Activated T-helper 17 cell treated with anti-CD3 and anti-CD28 coated beads, Interleukin-2, amount 50 U/mL, for 72 hours (primary cell): ENCODE measurements at regions not wholly inside any gene's neighbourhood (a gene's known extent, or its start where the extent isn't known, plus 50 kb on each side); places are given as distances from the start of the nearest gene placed in this dataset.
"Not testable (repeated sequence)": the region's sequence is repeated elsewhere in the genome, so short reads cannot be mapped to it uniquely, and the experiment has no call there.

Source experiments
- ATAC-seq: fragments of 150-1000 bp; cut with Tn5 transposase; replicated peaks from 2 replicates; pipeline ENCODE4 v1.10.0; 2021; ENCODE audit warnings: mild to moderate bottlenecking, moderate library complexity
- H3K27ac Mint-ChIP-seq: one replicate; pipeline ENCODE4 v1.8.0; 2022; ENCODE audit warnings: mixed read lengths
- H3K27me3 Mint-ChIP-seq: one replicate; pipeline ENCODE4 v1.8.0; 2022; ENCODE audit warnings: mixed read lengths
- H3K36me3 Mint-ChIP-seq: one replicate; pipeline ENCODE4 v1.8.0; 2022; ENCODE audit warnings: low read depth, mild to moderate bottlenecking, mixed read lengths
- H3K4me1 Mint-ChIP-seq: one replicate; pipeline ENCODE4 v1.8.0; 2022; ENCODE audit warnings: mixed read lengths
- H3K4me3 Mint-ChIP-seq: one replicate; pipeline ENCODE4 v1.8.0; 2022; ENCODE audit warnings: mild to moderate bottlenecking, mixed read lengths
- H3K9me3 Mint-ChIP-seq: one replicate; pipeline ENCODE4 v1.8.0; 2022; ENCODE audit warnings: mixed read lengths

GRCh38 chr12:63394983-63395382 is 244.0 kb upstream of the AVPR1A start:
- ATAC-seq: no peak
- Mint-ChIP-seq H3K27me3 (peaks cover 2% of the 10 kb centered on the region), H3K4me1 (no peaks in the 10 kb centered on the region), H3K4me3 (no peak overlapping the region), H3K27ac (no peak overlapping the region), H3K36me3 (no peaks in the 10 kb centered on the region), H3K9me3 (no peaks in the 10 kb centered on the region)

DNA sequence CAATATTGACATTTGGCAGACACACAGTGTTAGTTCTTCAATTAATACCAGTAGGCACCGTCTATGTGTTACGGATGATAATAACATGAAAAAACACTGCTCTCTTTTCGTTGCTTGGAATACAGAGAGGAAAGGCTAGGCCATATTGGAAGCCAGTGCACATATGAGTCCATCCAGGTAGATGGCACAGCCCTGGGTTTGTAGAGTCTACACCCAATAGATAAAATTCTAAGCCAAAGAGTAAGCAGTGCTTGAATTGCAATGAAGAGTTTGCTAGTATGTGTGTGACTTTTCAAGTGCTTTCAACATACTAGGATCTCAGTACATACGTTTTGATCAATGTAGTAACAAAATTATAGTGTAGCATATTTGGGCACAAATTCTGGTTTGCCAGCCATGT is 243.3 kb upstream of the AVPR1A start:
- Mint-ChIP-seq H3K4me1 (no peaks in the 10 kb centered on the region), H3K36me3 (no peaks in the 10 kb centered on the region), H3K27ac (no peak overlapping the region), H3K9me3 (no peaks in the 10 kb centered on the region), H3K27me3 (peaks cover 2% of the 10 kb centered on the region), H3K4me3 (no peak overlapping the region)
- ATAC-seq: no peak

GRCh38 chr12:63389211-63389610 is 238.2 kb upstream of the AVPR1A start:
- no peaks in the 10 kb centered on the region for H3K4me1 Mint-ChIP-seq
- H3K27me3 Mint-ChIP-seq: peaks cover 2% of the 10 kb centered on the region
- no peaks in the 10 kb centered on the region for H3K9me3 Mint-ChIP-seq
- no peak overlapping the region for H3K27ac Mint-ChIP-seq
- no peak for ATAC-seq
- no peaks in the 10 kb centered on the region for H3K36me3 Mint-ChIP-seq
- no peak overlapping the region for H3K4me3 Mint-ChIP-seq

DNA sequence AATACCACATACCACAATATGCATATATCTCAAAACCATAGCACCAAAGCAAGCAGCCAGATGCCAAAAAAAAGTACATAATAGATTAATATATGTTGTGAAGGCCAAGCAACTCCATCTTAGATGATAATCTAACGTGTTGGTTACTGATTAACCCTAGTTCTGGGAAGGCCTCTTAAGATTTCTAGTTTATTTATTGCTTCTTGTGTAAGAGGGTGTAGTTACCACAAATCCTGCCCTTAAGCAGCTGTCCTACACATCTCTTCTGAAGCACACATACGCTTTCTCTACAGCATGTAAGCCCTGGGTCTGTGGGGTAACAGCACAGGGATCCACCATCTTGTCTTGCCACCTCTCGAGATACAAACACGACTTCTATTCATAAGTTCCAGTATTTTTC is 236.8 kb upstream of the AVPR1A start:
- peaks cover 2% of the 10 kb centered on the region for H3K27me3 Mint-ChIP-seq
- no peaks in the 10 kb centered on the region for H3K4me1 Mint-ChIP-seq
- H3K36me3 Mint-ChIP-seq: no peaks in the 10 kb centered on the region
- H3K27ac Mint-ChIP-seq: no peak overlapping the region
- ATAC-seq: no peak
- H3K4me3 Mint-ChIP-seq: no peak overlapping the region
- no peaks in the 10 kb centered on the region for H3K9me3 Mint-ChIP-seq

DNA sequence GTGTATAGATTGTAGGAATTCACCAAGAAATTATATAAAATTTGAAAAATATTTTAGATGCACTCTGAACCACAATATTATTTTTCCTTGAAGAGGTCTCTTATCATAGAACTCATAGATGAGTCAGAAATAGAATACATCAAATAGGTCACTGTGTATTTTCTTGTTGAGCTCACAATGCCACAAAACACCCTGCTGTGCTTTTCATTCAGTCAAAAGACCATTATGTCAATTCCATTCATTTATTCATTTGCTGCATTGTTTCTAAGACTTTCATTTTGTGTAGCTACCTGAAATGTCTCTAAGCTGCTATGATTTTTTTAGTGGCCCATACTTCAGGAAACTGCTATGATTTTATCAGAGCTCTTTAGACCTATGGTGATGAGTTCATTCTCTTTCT is 231.9 kb upstream of the AVPR1A start:
- ATAC-seq: no peak
- Mint-ChIP-seq H3K4me3 (no peak overlapping the region), H3K27ac (no peak overlapping the region), H3K9me3 (peaks cover 6% of the 10 kb centered on the region), H3K27me3 (no peaks in the 10 kb centered on the region), H3K4me1 (no peaks in the 10 kb centered on the region), H3K36me3 (no peaks in the 10 kb centered on the region)

DNA sequence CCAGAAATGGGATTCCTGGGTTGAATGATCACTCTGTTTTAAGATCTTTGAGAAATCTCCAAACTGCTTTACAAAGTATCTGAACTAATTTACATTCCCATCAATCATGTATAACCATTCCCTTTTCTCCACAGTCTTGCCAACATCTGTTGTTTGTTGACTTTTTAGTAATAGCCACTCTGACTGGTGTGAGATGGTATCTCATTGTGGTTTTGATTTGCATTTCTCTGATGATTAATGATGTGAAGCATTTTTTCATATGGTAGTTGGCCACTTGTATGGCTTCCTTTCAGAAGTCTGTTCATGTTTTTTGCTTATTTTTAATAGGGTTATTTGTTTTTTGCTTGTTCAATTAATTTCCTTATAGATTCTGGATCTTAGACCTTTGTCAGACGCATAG is 211.8 kb upstream of the AVPR1A start:
- H3K36me3 Mint-ChIP-seq: no peaks in the 10 kb centered on the region
- H3K27me3 Mint-ChIP-seq: no peaks in the 10 kb centered on the region
- H3K27ac Mint-ChIP-seq: no peak overlapping the region
- H3K4me1 Mint-ChIP-seq: no peaks in the 10 kb centered on the region
- no peak overlapping the region for H3K4me3 Mint-ChIP-seq
- H3K9me3 Mint-ChIP-seq: peaks cover 7% of the 10 kb centered on the region
- no peak for ATAC-seq

DNA sequence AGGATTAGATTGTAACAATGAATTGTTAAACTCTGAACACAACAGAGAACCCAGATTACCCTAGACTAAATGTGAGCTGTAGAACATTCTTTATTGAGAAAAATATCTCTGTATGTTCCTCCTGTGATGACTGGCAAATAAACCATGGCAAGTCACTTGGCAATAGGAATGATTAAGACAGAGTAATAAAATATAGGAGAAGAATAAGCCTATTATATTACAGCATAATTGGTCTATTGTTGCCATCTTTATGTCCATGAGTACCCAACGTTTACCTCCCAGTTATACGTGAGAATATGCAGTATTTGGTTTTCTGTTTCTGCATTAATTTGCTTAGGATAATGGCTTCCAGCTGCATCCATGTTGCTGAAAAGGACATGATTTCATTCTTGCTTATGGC is 211.2 kb upstream of the AVPR1A start:
- ATAC-seq: no peak
- no peak overlapping the region for H3K4me3 Mint-ChIP-seq
- no peaks in the 10 kb centered on the region for H3K4me1 Mint-ChIP-seq
- no peaks in the 10 kb centered on the region for H3K27me3 Mint-ChIP-seq
- no peaks in the 10 kb centered on the region for H3K36me3 Mint-ChIP-seq
- no peak overlapping the region for H3K27ac Mint-ChIP-seq
- peaks cover 7% of the 10 kb centered on the region for H3K9me3 Mint-ChIP-seq

DNA sequence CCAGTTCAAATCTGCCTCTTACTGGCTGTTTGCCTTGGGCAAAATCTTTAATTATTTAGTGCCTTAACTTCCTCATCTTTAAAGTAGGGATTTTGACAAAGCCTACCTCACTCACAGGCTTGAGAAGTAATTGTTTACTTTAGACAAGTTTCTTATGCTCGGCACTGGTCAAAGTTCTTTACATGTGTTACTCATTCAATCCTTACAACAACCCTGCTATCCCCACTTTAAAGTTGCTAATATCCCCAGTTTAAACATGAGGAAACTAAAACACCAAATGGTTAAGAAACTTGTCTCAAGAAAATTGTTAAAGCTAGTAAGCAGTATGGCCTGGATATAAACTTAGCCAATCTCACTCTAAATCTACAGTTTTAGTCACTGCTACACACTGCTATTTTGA is 204.0 kb upstream of the AVPR1A start:
- H3K9me3 Mint-ChIP-seq: peaks cover 4% of the 10 kb centered on the region
- no peak overlapping the region for H3K4me3 Mint-ChIP-seq
- no peaks in the 10 kb centered on the region for H3K36me3 Mint-ChIP-seq
- ATAC-seq: no peak
- H3K27ac Mint-ChIP-seq: no peak overlapping the region
- no peaks in the 10 kb centered on the region for H3K4me1 Mint-ChIP-seq
- no peaks in the 10 kb centered on the region for H3K27me3 Mint-ChIP-seq

GRCh38 chr12:63353559-63353958 is 202.6 kb upstream of the AVPR1A start:
- H3K27ac Mint-ChIP-seq: no peak overlapping the region
- H3K27me3 Mint-ChIP-seq: no peaks in the 10 kb centered on the region
- no peaks in the 10 kb centered on the region for H3K36me3 Mint-ChIP-seq
- H3K9me3 Mint-ChIP-seq: peaks cover 4% of the 10 kb centered on the region
- ATAC-seq: no peak
- H3K4me1 Mint-ChIP-seq: no peaks in the 10 kb centered on the region
- no peak overlapping the region for H3K4me3 Mint-ChIP-seq

DNA sequence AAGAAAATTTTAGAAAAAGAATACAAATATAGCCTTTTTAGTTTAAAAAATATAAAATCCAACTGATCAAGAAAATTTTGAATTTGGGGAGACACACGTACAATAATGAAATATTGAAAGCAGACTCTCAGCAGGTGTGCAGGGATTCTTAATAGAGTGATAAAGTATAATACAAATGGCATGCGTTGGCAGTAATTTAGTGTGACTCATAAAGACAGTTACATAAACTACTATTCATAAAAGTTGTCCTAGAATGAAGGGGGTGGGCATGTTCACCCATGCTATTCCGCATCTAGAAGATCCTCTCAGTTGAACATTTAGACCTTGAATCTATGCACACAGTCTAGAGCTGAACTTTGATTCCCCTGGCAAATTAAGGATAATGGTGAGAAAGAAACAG is 200.4 kb upstream of the AVPR1A start:
- Mint-ChIP-seq H3K27ac (no peak overlapping the region), H3K4me1 (no peaks in the 10 kb centered on the region), H3K36me3 (no peaks in the 10 kb centered on the region), H3K4me3 (no peak overlapping the region), H3K27me3 (no peaks in the 10 kb centered on the region), H3K9me3 (no peaks in the 10 kb centered on the region)
- ATAC-seq: no peak

GRCh38 chr12:63348556-63348955 is 197.6 kb upstream of the AVPR1A start:
- Mint-ChIP-seq H3K9me3 (no peaks in the 10 kb centered on the region), H3K4me3 (no peak overlapping the region), H3K4me1 (no peaks in the 10 kb centered on the region), H3K27me3 (no peaks in the 10 kb centered on the region), H3K27ac (no peak overlapping the region), H3K36me3 (no peaks in the 10 kb centered on the region)
- no peak for ATAC-seq

- ATAC-seq, H3K4me3 Mint-ChIP-seq, H3K27me3 Mint-ChIP-seq: not testable (repeated sequence)
These were observed 186.2 kb upstream of the AVPR1A start for GRCh38 chr12:63337158-63337557.

GRCh38 chr12:63326260-63326659 is 175.3 kb upstream of the AVPR1A start:
- Mint-ChIP-seq H3K4me3 (no peak overlapping the region), H3K36me3 (no peaks in the 10 kb centered on the region), H3K27ac (no peak overlapping the region), H3K9me3 (no peaks in the 10 kb centered on the region), H3K4me1 (no peaks in the 10 kb centered on the region), H3K27me3 (peaks cover 5% of the 10 kb centered on the region)
- no peak for ATAC-seq

More at GRCh38 chr12:63337158-63337557, 186.2 kb upstream of the AVPR1A start:
- not testable (repeated sequence) for H3K4me1 Mint-ChIP-seq, H3K27ac Mint-ChIP-seq, H3K36me3 Mint-ChIP-seq
- H3K9me3 Mint-ChIP-seq: peaks cover 12% of the 10 kb centered on the region

DNA sequence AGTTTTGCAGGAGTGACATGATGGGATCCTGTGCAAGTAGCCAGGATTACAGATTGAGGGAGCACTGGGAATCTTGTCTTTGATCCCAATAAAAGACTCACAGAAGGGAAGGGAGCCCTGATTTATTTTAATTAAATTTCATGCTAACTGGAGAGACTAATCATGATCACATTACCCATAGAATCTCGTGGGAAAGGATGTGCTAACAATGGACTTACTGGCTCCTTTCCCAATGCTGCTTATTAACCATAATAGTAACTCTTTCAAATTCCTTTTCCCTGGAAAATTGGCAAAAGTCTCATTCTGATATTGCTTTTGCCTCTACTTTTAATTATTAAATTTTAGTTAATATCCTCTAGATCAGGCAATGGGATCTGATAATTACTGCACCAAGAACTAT is 174.8 kb upstream of the AVPR1A start:
- no peaks in the 10 kb centered on the region for H3K9me3 Mint-ChIP-seq
- H3K4me1 Mint-ChIP-seq: no peaks in the 10 kb centered on the region
- H3K4me3 Mint-ChIP-seq: no peak overlapping the region
- peaks cover 5% of the 10 kb centered on the region for H3K27me3 Mint-ChIP-seq
- no peak for ATAC-seq
- no peaks in the 10 kb centered on the region for H3K36me3 Mint-ChIP-seq
- H3K27ac Mint-ChIP-seq: no peak overlapping the region

GRCh38 chr12:63323942-63324341 is 172.9 kb upstream of the AVPR1A start:
- Mint-ChIP-seq H3K27me3 (peaks cover 5% of the 10 kb centered on the region), H3K27ac (no peak overlapping the region), H3K9me3 (no peaks in the 10 kb centered on the region), H3K36me3 (no peaks in the 10 kb centered on the region), H3K4me1 (no peaks in the 10 kb centered on the region), H3K4me3 (no peak overlapping the region)
- ATAC-seq: no peak

DNA sequence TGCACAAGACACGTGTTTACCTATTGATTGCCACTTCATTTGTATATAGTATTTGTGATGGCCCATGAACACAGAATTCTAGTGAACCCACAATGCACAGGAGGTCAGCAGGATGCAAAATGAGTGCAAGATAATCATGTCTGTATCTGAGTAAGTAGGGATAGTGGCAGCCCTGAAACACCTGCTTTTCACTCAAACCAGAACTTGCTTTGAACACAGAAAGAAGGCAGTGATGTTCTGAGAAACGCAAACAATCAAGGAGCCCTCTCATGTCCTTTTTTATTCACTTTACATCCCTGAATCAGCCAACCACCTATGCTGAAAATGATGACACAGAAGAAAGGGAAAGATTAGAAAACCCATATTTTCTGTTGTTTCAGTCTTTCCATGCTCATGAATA is 170.4 kb upstream of the AVPR1A start:
- Mint-ChIP-seq H3K4me3 (no peak overlapping the region), H3K36me3 (no peaks in the 10 kb centered on the region), H3K27me3 (peaks cover 5% of the 10 kb centered on the region), H3K9me3 (no peaks in the 10 kb centered on the region), H3K27ac (no peak overlapping the region), H3K4me1 (no peaks in the 10 kb centered on the region)
- no peak for ATAC-seq
